GM19238 (cell line): ENCODE measurements at regions not wholly inside any gene's neighbourhood (a gene's known extent, or its start where the extent isn't known, plus 50 kb on each side); places are given as distances from the start of the nearest gene placed in this dataset.
"Not testable (repeated sequence)": the region's sequence is repeated elsewhere in the genome, so short reads cannot be mapped to it uniquely, and the experiment has no call there.

Experiments
- DNase-seq: peaks from one replicate; pipeline ENCODE4 v3.0.0; 2011; ENCODE audit warnings: low spot score; ENCODE audit not compliant: insufficient read length

DNA sequence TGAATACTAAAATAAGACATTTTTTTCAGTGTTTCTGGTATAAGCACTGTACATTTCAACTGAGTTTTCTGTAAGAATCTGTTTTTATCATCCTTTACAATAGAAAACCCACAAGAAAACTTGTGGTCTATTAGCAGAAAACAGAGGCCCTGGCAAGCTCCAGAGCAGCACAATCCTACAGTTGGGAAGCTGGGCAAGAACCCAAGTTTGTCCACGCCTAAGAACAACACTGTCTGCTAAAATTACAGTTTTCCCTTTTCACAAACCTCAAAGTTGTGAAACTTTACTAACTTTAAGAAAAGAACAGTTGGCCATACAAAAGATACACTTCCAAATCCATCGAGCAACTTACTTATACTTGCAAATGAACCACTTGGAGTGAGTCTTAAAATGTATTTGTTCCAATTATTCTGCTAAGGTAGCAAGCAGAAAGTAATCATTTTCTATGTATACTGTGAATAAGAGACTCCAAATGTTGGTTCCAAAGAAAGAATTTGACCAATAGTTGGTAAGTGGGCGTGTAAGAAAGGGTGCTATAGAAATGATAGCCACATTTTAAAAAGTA lies 982.0 kb upstream of the ARRDC3 start:
- DNase-seq: no peak

DNA sequence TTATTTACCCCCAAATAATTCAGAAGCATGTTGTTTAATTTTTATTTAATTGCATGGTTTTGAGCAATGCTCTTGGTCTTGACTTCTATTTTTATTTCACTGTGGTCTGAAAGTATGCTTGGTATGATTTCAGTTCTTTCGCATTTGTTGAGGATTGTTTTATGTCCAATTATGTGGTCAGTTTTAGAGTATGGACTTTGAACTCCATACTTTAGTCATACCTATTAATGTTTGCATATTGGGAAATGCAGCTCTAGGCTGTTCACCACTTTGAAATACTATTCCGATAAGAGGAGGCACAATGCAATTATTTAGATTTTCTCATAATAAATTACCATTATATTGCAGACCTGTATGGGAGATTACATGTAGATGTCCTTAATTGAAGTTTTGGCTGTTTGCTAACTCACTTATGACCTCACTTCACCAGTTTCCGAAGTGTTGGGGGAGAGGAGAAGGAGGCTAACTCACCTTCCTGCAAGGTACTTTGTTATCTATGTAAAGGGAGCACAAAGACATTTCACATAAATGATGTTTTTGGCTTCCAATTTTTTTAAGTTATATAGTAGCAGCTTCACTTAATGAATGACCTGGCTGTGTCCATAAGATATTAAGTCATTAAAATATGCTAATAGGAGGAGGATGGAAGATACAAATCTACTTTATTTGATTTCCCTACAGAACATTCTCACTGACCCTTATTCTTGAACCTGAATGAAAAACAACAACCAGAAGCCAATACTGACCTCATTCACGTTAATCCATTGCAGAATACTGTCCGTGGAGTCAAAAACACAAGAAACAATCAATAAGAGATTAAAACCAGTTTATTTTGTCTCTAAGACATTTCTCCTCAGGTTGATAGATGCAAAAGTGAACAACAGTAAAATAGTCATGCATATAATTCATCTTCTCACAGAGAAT lies 970.3 kb upstream of the ARRDC3 start:
- DNase-seq: no peak

DNA sequence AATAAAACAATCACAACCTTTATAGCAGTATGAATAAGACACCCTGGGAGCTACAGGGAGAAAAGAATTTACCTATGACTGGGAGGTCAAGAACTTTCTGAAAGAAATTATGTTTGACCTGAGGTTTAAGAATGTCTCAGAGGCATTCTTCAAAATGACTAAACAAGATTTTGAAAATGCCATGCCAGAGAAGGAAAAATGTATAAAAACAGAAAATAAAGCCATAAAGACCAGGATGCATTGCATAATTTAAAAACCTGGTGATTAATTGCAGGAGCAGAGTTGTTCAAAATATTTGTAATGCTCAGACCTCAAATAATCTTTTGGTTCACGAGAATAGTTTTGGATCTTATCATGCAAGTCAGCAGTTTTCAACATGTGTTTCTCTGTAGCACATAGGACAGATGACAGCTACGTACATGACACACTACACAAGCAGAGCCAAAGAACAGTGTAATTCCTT lies 954.7 kb upstream of the ARRDC3 start:
- no peak for DNase-seq

DNA sequence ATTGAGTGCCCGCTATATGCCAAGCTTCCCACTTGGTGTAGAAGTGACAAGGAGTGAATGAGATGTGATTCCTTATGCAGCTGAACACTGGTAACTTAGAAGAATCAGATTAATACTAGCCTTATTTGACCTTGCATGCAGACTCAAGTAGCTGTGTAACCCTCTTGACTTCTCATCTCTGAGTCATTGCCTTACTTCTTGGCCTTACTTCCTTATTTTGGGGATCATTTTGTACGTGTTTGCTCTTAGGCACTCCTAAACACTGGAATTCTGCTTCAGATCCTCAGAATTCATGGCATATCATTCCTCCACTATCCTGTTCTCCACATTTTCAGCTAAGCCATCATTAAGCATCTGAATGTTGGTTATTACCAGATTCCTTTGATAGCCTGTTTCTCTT lies 948.9 kb upstream of the ARRDC3 start:
- DNase-seq: no peak

DNA sequence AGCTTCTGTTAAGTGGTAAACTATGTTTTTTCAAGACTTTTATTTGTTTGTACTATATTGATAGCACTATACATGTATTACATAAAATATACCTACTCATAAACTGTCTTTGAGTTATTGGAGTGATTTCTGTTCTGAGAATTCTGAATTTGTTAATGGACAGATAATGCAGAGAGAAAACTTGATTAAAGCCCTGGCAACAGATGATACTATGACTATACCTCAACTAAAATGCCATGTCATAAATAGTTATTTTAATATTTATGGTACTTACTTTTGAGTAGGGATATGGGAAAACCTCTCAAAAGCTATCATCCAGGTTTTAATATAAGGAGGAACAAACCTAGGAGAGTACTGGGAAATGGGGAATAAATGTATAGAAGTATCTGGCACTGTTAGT lies 947.2 kb upstream of the ARRDC3 start:
- DNase-seq: no peak

DNA sequence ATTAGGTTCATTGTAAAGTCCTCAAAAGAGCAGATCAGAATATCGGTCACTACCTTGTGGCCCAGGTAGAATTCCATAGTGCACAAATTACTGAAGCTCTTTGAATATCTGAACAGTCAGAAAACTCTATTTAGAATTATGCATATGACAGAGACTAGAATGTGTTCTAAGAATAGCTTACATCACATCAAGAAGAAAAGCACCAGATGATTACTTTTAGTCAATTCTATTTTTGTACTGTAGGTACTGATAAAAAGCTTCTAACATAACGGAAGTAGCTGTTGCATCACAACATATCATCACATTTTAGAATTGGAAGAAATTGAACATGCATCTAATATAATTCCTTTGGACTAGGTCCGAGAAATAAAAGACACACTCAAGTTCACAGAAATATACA lies 946.6 kb upstream of the ARRDC3 start:
- DNase-seq: no peak

DNA sequence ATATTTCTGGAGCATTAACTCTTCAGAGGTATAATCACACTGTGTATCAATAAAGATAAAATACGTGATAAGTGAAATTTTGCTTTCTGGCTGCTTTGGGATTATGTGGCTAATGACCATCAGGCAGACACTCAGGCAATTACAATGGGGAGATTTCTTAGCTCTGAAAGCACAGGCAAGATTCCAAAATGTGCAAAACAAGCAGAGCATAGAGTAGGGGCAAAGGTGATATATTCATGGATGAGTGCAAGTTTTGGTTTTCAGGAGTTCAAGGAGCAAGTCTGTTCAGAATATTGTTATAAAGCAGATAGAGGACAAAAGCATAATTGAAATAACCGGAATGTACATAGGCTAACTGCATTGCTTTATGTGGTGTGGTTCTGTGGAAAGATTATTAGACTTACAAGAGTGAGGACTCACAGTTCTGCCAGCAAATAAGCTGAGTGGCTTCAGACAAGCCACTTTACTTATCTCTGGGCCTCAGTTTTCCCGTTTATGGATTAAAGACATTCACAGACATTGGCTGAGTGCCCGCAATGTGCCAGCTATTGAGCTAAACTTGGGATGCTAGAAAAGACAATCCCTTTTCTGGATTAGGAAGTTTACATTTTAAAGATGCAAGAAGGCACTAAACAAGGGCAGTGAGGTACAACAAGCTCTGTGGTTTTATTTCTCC lies 945.6 kb upstream of the ARRDC3 start:
- no peak for DNase-seq

DNA sequence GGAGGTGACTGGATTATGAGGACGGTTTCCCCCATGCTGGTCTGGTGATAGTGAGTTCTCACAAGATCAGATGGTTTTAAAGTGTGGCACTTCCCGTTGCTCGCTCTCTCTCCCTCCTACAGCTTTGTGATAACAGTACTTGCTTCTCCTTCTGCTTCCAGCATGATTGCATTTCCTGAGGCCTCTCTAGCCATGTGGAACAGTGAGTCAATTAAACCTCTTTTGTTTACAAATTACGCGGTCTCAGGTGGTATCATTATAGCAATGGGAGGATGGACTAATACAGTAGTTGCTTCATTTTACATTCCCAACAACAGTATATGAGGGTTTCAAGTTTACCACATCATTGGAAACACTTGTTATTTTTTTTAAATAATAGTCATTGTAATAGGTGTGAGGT lies 937.3 kb upstream of the ARRDC3 start:
- DNase-seq: no peak

DNA sequence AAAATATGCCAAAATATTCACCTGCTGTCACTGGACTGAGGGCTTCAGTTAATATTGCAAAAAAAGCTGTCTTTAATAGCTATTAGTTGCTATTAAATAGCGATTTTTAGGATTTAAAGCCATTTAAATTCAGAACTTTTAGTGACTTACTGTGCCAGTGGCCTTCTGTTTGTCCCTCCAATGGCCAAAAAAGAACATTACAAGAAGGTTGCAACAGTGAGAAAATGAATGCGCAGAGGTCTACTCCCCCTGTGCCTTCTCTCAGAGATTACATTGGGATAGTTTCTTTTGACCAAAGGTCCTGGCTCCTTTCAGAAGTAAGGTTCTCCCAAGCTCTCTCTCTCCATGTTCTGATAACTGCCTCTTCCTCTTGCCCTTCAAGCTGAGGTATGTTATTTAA lies 930.3 kb upstream of the ARRDC3 start:
- no peak for DNase-seq

DNA sequence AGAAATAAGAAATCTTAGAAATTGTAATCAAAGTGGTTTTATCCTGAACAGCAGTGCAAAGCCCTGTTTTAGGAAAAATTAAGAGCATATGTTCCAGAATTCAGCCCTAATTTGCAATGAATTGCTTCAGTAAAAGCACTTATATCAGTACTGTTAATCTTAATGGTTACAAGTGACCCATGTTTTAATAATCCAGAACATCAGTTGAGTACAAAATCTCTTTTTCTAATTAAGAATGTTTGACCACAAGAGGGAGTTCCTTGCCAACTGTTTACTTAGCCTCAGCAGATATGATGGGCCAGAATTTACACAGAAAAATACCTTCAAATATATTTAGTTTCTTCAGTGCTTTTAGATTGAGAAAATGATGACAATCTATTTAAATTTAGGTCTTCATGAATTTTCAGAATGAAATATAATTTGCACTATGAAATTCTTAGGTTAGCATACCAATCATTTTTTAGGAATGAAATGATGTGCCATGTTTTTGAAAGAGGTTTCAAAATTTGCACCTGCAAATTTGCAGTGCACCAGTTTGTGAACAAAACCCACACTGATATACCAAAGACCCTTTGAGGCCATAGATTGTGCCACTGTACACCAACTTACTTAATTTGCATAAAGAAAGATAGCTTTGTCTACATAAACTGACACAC lies 926.3 kb upstream of the ARRDC3 start:
- no peak for DNase-seq

DNA sequence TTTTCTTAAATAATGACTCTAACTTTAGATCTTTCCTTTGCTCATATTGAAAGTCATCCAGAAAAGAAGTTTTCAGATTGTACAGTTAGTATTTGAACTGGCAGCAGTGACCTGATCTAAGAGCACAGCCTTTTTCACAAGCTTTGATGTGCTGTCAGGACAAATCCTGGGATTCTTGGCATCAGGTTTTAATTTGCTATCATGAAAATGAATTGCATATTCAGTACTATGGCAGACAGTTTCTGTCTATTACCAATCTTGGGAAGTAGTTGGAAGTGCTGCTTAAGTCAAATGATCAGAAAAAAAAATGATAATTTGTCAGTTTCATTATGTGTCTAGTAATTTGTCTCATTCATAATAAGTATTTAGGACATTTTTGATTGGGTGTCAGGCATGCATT lies 925.6 kb upstream of the ARRDC3 start:
- DNase-seq: no peak

DNA sequence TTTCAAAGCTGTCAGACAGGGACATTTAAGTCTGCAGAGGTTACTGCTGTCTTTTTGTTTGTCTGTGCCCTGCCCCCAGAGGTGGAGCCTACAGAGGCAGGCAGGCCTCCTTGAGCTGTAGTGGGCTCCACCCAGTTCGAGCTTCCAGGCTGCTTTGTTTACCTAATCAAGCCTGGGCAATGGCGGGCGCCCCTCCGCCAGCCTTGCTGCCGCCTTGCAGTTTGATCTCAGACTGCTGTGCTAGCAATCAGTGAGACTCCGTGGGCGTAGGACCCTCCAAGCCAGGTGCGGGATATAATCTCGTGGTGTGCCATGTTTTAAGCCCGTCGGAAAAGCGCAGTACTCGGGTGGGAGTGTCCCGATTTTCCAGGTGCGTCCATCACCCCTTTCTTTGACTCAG lies 919.2 kb upstream of the ARRDC3 start:
- DNase-seq: not testable (repeated sequence)

DNA sequence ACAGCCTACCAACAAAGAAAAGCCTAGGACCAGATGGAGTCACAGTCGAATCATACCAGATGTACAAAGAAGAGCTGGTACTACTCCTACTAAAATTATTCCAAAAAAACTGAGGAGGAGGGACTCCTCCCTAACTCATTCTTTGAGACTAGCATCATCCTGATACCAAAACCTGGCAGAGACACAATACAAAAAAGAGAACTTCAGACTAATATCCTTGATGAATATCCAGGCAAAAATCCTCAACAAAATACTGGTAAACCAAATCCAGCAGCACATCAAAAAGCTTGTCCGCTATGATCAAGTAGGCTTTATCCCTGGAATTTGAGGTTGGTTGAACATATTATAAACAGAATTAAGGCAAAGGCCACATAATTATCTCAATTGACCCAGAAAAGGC lies 900.4 kb upstream of the ARRDC3 start:
- DNase-seq: no peak

DNA sequence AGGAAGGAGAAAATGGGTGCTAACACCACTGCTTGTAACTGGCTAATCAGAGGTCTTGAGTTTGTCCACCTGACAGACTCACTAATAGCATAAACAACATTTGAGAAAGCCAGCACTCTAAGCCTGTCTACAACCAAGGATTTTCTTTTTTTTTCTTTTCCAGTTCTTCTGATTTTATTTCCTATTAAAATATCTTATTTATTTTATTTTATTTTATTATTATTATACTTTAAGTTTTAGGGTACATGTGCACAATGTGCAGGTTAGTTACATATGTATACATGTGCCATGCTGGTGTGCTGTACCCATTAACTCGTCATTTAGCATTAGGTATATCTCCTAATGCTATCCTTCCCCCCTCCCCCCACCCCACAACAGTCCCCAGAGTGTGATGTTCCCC lies 888.6 kb upstream of the ARRDC3 start:
- DNase-seq: not testable (repeated sequence)

DNA sequence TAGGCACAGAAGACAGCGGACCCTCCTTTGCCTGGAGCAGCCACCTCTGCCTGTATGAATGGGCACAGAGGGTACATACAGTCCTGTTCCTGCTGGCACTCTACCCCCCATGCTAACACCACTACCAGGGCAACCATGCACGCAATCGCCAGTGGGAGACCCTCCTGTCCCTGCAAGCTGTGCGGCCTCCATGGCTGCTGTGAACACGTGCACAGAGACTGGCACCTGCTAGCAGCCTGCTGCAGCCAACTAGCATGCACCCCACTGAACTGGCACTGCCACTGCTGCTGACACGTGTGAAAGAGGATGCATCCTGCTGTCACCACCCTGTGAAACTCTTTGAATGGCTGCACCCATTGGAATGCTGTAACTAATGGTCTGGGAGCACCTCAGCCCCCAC lies 885.2 kb upstream of the ARRDC3 start:
- DNase-seq: no peak

DNA sequence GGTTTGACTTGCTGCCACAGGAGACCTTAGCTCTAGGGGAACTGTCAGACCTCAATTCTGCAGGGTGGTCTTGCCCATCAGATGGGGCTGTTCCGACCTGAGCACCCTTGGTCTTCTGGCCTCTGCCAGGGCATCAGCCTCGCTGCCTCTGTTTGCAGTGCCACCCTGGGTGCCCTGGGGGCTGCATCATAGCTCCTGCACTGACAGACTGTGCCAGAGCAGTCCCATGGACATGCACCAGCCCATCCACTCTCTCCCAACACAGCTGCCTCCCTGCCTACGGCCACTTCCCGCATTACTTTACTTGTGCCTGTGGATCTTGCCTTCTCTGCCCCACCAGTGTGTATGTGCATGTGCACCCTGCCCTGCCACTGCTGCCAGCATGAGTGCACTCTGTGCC lies 884.7 kb upstream of the ARRDC3 start:
- no peak for DNase-seq

DNA sequence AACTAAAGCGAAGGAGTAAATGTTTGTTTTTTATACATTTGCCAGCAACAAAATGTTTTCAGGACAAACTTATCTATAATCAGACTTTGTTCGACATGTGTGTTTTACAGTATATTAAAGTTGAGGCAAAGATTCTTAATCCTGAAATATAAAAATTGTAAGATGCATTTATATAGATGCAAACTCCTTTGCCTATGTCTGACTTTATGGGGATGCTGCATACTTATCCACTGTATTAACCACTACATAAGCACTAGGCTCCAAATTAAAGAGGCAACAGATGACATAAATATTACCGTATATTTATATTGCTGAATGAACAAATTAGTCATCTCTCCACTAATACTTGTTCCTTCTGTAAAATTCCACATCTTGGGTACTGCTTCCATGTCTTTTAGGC lies 882.7 kb upstream of the ARRDC3 start:
- no peak for DNase-seq

DNA sequence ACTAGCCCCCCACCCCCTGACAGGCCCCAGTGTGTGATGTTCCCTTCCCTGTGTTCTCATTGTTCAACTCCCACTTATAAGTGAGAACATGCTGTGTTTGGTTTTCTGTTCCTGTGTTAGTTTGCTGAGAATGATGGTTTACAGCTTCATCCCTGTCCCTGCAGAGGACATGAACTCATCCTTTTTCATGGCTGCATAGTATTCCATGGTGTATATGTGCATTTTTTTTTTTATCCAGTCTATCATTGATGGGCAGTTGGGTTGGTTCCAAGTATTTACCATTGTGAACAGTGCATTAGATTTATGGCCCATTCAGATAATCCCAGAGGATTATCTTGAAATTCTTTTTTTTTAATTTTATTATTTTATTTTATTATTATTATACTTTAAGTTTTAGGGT lies 872.5 kb upstream of the ARRDC3 start:
- not testable (repeated sequence) for DNase-seq

DNA sequence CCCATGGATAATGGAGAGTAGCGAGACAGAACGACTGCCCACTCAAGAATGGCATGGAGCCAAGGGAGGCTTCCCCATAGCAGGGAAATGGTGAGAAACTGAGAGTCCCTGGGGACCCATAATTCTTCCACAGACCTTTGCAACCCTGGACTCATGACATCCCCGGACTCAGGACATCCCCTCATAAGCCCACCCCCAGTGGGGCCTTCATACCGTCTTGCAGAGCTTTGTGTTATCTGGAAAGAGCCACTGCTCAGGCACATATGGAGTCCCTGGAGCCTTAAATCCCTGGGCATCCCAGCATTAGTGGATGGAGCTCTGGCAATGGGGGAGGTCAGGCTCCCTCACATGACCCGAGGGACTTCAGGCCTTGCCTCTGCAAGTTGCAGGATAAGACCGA lies 865.4 kb upstream of the ARRDC3 start:
- no peak for DNase-seq

DNA sequence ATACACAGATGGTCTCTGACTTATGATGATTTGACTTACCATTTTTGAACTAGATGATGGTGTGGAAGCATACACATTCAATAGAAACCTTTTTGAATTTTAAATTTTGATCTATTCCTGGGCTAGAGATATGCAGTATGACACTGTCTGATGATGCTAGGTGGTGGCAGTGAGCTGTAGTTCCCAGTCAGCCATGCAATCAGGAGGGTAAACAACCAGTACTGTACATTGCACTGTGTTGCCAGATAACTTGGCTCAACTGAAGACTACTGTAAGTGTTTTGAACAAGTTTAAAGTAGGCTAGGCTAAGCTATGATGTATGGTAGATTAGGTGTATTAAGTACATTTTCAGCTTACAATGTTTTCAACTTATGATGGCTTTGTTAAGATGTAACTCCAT lies 859.1 kb upstream of the ARRDC3 start:
- no peak for DNase-seq

DNA sequence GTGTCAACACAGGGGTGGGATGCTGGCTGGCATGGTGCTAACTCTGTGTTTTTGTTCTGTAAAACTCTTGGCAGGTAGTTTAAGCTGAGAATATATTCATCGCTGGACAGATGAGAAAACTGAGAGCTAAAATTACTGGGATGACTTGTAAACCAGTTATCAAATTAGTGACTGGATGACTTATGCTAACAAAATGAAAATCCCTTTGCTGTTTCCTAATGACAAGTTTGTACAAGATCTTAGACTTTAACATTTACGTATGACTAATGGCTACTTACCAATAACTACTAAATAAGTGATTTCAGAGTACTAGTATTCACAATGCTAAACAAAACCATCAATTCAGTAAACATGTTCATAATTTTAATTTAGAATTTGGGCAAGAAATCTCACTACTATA lies 854.8 kb upstream of the ARRDC3 start:
- no peak for DNase-seq

DNA sequence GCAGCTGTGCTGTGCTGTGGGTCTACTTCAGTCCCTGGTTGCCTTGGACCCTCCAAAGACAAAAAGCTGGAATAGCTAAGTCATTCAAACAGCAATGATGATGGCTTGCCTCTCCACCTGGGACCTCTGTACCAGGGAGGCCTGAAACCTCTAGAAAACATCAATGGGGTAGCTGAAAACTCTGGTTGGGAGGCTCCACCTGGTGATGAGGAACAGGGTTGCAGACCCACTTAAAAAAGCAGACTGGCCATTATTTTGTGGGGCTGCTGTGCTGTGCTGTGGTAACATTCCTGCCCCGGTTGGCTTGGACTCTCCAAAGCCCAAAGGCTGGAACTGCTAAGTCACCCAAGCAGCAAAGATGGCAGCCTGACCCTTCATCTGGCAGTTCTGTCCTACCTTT lies 839.3 kb upstream of the ARRDC3 start:
- DNase-seq: no peak
